PC-3 (cell line): ENCODE measurements at regions not wholly inside any gene's neighbourhood (a gene's known extent, or its start where the extent isn't known, plus 50 kb on each side); places are given as distances from the start of the nearest gene placed in this dataset.

ENCODE experiments used
- EZH2 ChIP-seq: fragments of 300-600 bp; sonication (generic); IDR thresholded peaks from one replicate; pipeline ENCODE4 v1.6.1; 2017; ENCODE audit warnings: antibody characterized with exemption, mild to moderate bottlenecking, low read length; ENCODE audit not compliant: unreplicated experiment
- TF ChIP-seq, protein P1 (sequence below): fragments of 300-600 bp; sonication (generic); conservative IDR thresholded peaks from 2 replicates; pipeline ENCODE4 v1.5.1; 2017; ENCODE audit warnings: antibody characterized with exemption, low read depth, mild to moderate bottlenecking, low read length

- TF ChIP-seq EZH2, result no peak
- TF ChIP-seq, protein P1, sequence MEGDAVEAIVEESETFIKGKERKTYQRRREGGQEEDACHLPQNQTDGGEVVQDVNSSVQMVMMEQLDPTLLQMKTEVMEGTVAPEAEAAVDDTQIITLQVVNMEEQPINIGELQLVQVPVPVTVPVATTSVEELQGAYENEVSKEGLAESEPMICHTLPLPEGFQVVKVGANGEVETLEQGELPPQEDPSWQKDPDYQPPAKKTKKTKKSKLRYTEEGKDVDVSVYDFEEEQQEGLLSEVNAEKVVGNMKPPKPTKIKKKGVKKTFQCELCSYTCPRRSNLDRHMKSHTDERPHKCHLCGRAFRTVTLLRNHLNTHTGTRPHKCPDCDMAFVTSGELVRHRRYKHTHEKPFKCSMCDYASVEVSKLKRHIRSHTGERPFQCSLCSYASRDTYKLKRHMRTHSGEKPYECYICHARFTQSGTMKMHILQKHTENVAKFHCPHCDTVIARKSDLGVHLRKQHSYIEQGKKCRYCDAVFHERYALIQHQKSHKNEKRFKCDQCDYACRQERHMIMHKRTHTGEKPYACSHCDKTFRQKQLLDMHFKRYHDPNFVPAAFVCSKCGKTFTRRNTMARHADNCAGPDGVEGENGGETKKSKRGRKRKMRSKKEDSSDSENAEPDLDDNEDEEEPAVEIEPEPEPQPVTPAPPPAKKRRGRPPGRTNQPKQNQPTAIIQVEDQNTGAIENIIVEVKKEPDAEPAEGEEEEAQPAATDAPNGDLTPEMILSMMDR, result no peak
Observed at GRCh38 chr5:27612161-27612560, 573.8 kb upstream of the CDH9 start.
